ENCODE measurements at regions not wholly inside any gene's neighbourhood (a gene's known extent, or its start where the extent isn't known, plus 50 kb on each side); places are given as distances from the start of the nearest gene placed in this dataset.
"Not testable (repeated sequence)": the region's sequence is repeated elsewhere in the genome, so short reads cannot be mapped to it uniquely, and the experiment has no call there.

DNA sequence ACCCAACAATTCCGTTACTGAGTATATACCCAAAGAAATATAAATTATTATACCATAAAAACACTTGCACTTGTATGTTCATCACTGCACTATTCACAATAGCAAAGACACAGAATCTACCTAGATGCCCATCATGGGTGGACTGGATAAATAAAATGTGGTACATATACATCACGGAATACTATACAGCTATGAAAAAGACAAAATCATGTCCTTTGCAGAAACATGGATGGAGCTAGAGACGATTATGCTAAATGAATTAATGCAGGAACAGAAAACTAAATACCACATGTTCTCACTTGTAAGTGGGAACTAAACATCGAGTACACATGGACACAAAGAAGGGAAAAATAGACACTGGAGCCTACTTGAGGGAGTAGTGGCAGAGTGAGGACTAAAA is 185.3 kb downstream of the PYDC2 start:
- Histone ChIP-seq H3K4me1 (ENCODE audit: insufficient read depth) (no peaks in the 10 kb centered on the region), H3K9me2 (ENCODE audit: insufficient read depth) (no peaks in the 10 kb centered on the region), H3K36me3 (ENCODE audit: low read depth) (no peaks in the 10 kb centered on the region), H3K79me2 (ENCODE audit: insufficient read depth) (no peaks in the 10 kb centered on the region), H3K27ac (no peak overlapping the region), H3K9ac (no peak overlapping the region), H3F3A (ENCODE audit: insufficient read depth) (no peaks in the 10 kb centered on the region), H3K27me3 (replicated peaks; ENCODE audit: insufficient read depth) (no peaks in the 10 kb centered on the region), H3K4me3 (no peak overlapping the region), H3K9me3 (ENCODE audit: low read depth) (no peaks in the 10 kb centered on the region), H2AFZ (no peak overlapping the region), H3K4me2 (ENCODE audit: unreplicated experiment) (no peak overlapping the region), H4K20me1 (ENCODE audit: insufficient read depth) (no peaks in the 10 kb centered on the region)
- 34 to 38% methylated on average over 4 of the region's 4 CpGs for WGBS, 2 experiments (ENCODE audit: low coverage in 1 of 2, low lambda C conversion rate in 2 of 2, missing lambda C conversion rate in 2 of 2)
- DNase-seq, result no peak
- in situ Hi-C loops (cut with MboI), result no loop called here
- TF ChIP-seq EZH2 (IDR thresholded peaks at IDR 0.05; ENCODE audit: insufficient read depth, poor library complexity, severe bottlenecking) (no peak), EZH2phosphoT487 (IDR thresholded peaks at IDR 0.05; ENCODE audit: insufficient read depth, low read depth) (no peak)

DNA sequence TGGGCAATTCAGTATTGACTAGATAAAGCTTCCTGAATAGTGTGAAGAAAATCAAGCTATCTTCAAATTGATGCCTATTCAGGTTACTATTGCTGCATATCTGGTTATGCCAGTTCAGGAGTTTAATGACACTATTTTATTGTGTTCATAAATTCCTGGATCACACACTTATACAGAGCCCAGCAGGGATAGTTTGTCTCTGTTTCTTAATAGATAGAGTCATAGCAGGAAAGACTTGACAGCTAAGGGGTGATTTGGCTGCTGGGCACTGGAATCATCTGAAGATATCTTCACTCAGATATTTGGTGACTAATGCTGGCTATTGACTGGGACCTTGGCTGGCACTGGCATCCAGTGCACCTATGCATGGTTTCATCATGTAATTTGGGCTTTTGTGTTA is 187.8 kb downstream of the PYDC2 start:
- no peaks in the 10 kb centered on the region for H4K20me1 ChIP-seq (ENCODE audit: insufficient read depth)
- no peaks in the 10 kb centered on the region for H3K79me2 ChIP-seq (ENCODE audit: insufficient read depth)
- H3K4me1 ChIP-seq (ENCODE audit: insufficient read depth), result no peaks in the 10 kb centered on the region
- no peak overlapping the region for H3K9ac ChIP-seq
- no peak for TF ChIP-seq EZH2 (IDR thresholded peaks at IDR 0.05; ENCODE audit: insufficient read depth, poor library complexity, severe bottlenecking)
- in situ Hi-C loops (cut with MboI), result no loop called here
- no peak overlapping the region for H3K27ac ChIP-seq
- no peaks in the 10 kb centered on the region for H3K36me3 ChIP-seq (ENCODE audit: low read depth)
- DNase-seq, result no peak
- H3K9me2 ChIP-seq (ENCODE audit: insufficient read depth), result no peaks in the 10 kb centered on the region
- H3K4me3 ChIP-seq, result no peak overlapping the region
- H3K4me2 ChIP-seq (ENCODE audit: unreplicated experiment), result no peak overlapping the region
- no peaks in the 10 kb centered on the region for H3F3A ChIP-seq (ENCODE audit: insufficient read depth)
- H3K27me3 ChIP-seq (replicated peaks; ENCODE audit: insufficient read depth), result no peaks in the 10 kb centered on the region
- H3K9me3 ChIP-seq (ENCODE audit: low read depth), result no peaks in the 10 kb centered on the region
- no peak overlapping the region for H2AFZ ChIP-seq

DNA sequence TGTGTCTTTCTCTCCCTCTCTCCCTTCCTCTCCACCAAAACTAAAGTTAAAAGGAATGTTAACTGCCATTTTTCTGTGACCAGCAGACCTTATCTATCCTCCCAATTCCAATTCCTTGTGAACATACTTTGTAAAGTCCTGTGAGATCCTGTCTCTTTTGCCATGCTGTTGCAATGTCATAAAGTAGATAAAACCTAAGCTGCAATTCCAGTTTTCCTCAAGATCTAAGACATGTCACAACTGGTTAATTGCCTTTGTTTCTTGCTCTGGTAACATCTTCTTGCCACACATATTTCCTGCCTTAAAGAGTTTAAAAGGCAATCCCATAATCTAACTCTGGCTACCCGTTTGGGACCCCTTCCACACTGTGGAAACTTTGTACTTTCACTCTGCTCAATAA is 188.7 kb downstream of the PYDC2 start:
- H3K4me1 ChIP-seq (ENCODE audit: insufficient read depth), result no peaks in the 10 kb centered on the region
- no peak overlapping the region for H2AFZ ChIP-seq
- TF ChIP-seq EZH2phosphoT487 (IDR thresholded peaks at IDR 0.05; ENCODE audit: insufficient read depth, low read depth), result no peak
- TF ChIP-seq EZH2 (IDR thresholded peaks at IDR 0.05; ENCODE audit: insufficient read depth, poor library complexity, severe bottlenecking), result no peak
- no peak overlapping the region for H3K4me2 ChIP-seq (ENCODE audit: unreplicated experiment)
- no peak for DNase-seq
- no peak overlapping the region for H3K9ac ChIP-seq
- in situ Hi-C loops (cut with MboI), result no loop called here
- H3K9me2 ChIP-seq (ENCODE audit: insufficient read depth), result no peaks in the 10 kb centered on the region
- no peaks in the 10 kb centered on the region for H4K20me1 ChIP-seq (ENCODE audit: insufficient read depth)
- WGBS, 2 experiments (ENCODE audit: low coverage in 1 of 2, low lambda C conversion rate in 2 of 2, missing lambda C conversion rate in 2 of 2), result 0% methylated on average over 1 of the region's 1 CpG
- H3F3A ChIP-seq (ENCODE audit: insufficient read depth), result no peaks in the 10 kb centered on the region
- H3K9me3 ChIP-seq (ENCODE audit: low read depth), result no peaks in the 10 kb centered on the region
- H3K4me3 ChIP-seq, result no peak overlapping the region
- H3K27me3 ChIP-seq (replicated peaks; ENCODE audit: insufficient read depth), result no peaks in the 10 kb centered on the region
- H3K36me3 ChIP-seq (ENCODE audit: low read depth), result no peaks in the 10 kb centered on the region
- H3K79me2 ChIP-seq (ENCODE audit: insufficient read depth), result no peaks in the 10 kb centered on the region
- no peak overlapping the region for H3K27ac ChIP-seq

DNA sequence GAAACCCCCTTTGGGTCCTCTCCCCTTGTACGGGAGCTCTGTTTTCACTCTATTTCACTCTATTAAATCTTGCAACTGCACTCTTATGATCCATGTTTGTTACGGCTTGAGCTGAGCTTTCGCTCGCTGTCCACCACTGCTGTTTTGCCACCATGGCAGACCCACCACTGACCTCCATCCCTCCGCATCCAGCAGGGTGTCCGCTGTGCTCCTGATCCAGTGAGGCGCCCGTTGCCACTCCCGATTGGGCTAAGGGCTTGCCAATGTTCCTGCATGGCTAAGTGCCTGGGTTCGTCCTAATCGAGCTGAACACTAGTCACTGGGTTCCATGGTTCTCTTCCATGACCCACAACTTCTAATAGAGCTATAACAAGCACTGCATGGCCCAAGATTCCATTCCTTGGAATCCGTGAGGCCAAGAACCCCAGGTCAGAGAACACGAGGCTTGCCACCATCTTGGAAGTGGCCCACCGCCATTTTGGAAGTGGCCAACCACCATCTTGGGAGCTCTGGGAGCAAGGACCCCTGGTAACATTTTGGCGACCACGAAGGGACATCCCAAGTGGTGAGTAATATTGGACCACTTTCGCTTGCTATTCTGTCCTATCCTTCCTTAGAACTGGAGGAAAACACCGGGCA is 197.9 kb downstream of the PYDC2 start:
- WGBS, 2 experiments (ENCODE audit: low coverage in 1 of 2, low lambda C conversion rate in 2 of 2, missing lambda C conversion rate in 2 of 2), result 40 to 51% methylated on average over 18 of the region's 18 CpGs
- in situ Hi-C loops (cut with MboI); H3K27ac ChIP-seq; H3F3A ChIP-seq (ENCODE audit: insufficient read depth); H3K9me3 ChIP-seq (ENCODE audit: low read depth); H3K4me1 ChIP-seq (ENCODE audit: insufficient read depth); H4K20me1 ChIP-seq (ENCODE audit: insufficient read depth); H3K36me3 ChIP-seq (ENCODE audit: low read depth); H3K9me2 ChIP-seq (ENCODE audit: insufficient read depth); H3K9ac ChIP-seq; H3K4me2 ChIP-seq (ENCODE audit: unreplicated experiment); DNase-seq; H3K27me3 ChIP-seq (replicated peaks; ENCODE audit: insufficient read depth); H3K79me2 ChIP-seq (ENCODE audit: insufficient read depth); H3K4me3 ChIP-seq; H2AFZ ChIP-seq: not testable (repeated sequence)

DNA sequence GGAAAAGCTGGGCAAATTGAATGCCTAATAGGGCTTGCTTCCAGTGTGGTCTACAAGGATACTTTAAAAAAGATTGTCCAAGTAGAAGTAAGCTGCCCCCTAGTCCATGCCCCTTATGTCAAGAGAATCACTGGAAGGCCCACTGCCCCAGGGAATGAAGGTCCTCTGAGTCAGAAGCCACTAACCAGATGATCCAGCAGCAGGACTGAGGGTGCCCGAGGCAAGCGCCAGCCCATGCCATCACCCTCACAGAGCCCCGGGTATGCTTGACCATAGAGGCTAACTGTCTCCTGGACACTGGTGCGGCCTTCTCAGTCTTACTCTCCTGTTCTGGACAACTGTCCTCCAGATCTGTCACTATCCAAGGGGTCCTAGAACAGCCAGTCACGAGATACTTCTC is 201.2 kb downstream of the PYDC2 start:
- DNase-seq; H3K36me3 ChIP-seq (ENCODE audit: low read depth); H3K4me3 ChIP-seq; in situ Hi-C loops (cut with MboI); H3K9me3 ChIP-seq (ENCODE audit: low read depth); H3K27ac ChIP-seq; H3K27me3 ChIP-seq (replicated peaks; ENCODE audit: insufficient read depth); H3K9me2 ChIP-seq (ENCODE audit: insufficient read depth); H3K9ac ChIP-seq; H3K4me2 ChIP-seq (ENCODE audit: unreplicated experiment); H3K79me2 ChIP-seq (ENCODE audit: insufficient read depth); H3K4me1 ChIP-seq (ENCODE audit: insufficient read depth); H2AFZ ChIP-seq; H3F3A ChIP-seq (ENCODE audit: insufficient read depth); H4K20me1 ChIP-seq (ENCODE audit: insufficient read depth): not testable (repeated sequence)
- WGBS, 2 experiments (ENCODE audit: low coverage in 1 of 2, low lambda C conversion rate in 2 of 2, missing lambda C conversion rate in 2 of 2), result 43 to 56% methylated on average over 5 of the region's 5 CpGs

All from GM23248 (cell line).